Chondrocyte (in vitro differentiated cells): ENCODE measurements at regions not wholly inside any gene's neighbourhood (a gene's known extent, or its start where the extent isn't known, plus 50 kb on each side); places are given as distances from the start of the nearest gene placed in this dataset.
"Not testable (repeated sequence)": the region's sequence is repeated elsewhere in the genome, so short reads cannot be mapped to it uniquely, and the experiment has no call there.

Experiments
- DNase-seq: peaks from one replicate; pipeline ENCODE4 v3.0.0; 2021; ENCODE audit warnings: mixed read lengths, low spot score
- H3K27ac Mint-ChIP-seq: one replicate; pipeline ENCODE4 v1.8.0; 2021; ENCODE audit warnings: mild to moderate bottlenecking, moderate library complexity, mixed read lengths; ENCODE audit not compliant: unreplicated experiment
- H3K27me3 Mint-ChIP-seq: 2 replicates; pipeline ENCODE4 v1.8.0; 2021; ENCODE audit warnings: low read depth, mixed read lengths
- H3K36me3 Mint-ChIP-seq: 2 replicates; pipeline ENCODE4 v1.8.0; 2021; ENCODE audit warnings: low read depth, mixed read lengths
- H3K4me1 Mint-ChIP-seq: 2 replicates; pipeline ENCODE4 v1.8.0; 2021; ENCODE audit warnings: low read depth, mild to moderate bottlenecking, mixed read lengths
- H3K4me3 Mint-ChIP-seq: one replicate; pipeline ENCODE4 v1.8.0; 2021; ENCODE audit warnings: mild to moderate bottlenecking, moderate library complexity, mixed read lengths; ENCODE audit not compliant: unreplicated experiment
- H3K9me3 Mint-ChIP-seq: 2 replicates; pipeline ENCODE4 v1.8.0; 2021; ENCODE audit warnings: low read depth, mixed read lengths
- TF ChIP-seq, protein P1 (sequence below): fragments of 200-600 bp; sonication (generic); IDR thresholded peaks from 2 replicates; pipeline ENCODE4 v1.5.0; 2021; ENCODE audit warnings: antibody characterized with exemption, mild to moderate bottlenecking, moderate library complexity

DNA sequence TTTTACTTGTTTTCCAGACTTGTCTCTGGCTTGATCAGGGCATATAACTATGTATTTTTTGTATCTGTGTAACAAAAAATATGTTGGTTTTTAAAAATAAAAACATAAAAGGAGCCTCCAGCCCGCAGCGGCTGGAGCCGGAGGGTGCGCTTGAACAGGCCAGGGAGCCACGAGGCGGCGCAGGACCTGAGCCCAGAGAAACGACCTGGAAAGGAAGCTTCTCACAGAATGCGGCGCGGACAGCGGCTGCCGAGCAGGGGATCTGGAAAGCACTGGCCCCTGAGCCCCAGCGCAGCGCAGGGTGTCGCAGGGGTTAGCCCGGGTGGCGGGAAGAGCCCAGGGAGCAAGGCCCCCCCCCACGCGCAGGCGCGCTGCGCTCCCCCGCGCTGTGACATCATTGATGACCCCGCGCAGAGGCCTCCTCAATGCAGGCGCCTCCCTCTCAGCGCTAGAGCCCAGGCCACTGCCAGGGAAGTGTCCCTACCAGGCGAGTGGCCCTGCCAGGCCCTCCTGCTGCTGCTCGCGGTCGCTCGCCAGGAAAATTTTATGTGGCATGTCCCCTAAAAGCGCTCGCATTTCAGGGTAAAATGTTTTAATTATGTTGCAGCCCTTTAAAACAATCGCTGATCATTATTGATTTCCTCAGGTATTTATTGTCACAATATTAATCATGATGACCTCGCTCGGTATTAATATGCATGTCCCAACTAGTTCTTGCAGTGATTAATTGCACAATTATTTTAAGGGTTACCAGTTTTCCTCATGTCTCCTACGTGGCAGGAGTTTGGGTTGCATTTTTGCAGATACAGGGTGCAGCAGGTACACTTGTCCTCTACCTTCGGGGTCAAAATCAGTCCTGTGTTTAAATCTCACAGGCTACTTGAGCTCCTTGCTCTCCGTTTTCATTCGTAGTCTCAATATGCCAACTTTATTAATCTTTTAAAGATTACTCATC is 134.2 kb downstream of the USP22 start:
- H3K27me3 Mint-ChIP-seq, result no peaks in the 10 kb centered on the region
- H3K36me3 Mint-ChIP-seq, result no peaks in the 10 kb centered on the region
- H3K9me3 Mint-ChIP-seq, result no peaks in the 10 kb centered on the region
- H3K27ac Mint-ChIP-seq, result peak overlapping the region; percentile 88
- TF ChIP-seq, protein P1, sequence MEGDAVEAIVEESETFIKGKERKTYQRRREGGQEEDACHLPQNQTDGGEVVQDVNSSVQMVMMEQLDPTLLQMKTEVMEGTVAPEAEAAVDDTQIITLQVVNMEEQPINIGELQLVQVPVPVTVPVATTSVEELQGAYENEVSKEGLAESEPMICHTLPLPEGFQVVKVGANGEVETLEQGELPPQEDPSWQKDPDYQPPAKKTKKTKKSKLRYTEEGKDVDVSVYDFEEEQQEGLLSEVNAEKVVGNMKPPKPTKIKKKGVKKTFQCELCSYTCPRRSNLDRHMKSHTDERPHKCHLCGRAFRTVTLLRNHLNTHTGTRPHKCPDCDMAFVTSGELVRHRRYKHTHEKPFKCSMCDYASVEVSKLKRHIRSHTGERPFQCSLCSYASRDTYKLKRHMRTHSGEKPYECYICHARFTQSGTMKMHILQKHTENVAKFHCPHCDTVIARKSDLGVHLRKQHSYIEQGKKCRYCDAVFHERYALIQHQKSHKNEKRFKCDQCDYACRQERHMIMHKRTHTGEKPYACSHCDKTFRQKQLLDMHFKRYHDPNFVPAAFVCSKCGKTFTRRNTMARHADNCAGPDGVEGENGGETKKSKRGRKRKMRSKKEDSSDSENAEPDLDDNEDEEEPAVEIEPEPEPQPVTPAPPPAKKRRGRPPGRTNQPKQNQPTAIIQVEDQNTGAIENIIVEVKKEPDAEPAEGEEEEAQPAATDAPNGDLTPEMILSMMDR, result peak; percentile 90
- peaks cover 22% of the 10 kb centered on the region for H3K4me1 Mint-ChIP-seq
- no peak for DNase-seq
- H3K4me3 Mint-ChIP-seq, result peak overlapping the region; percentile 71

DNA sequence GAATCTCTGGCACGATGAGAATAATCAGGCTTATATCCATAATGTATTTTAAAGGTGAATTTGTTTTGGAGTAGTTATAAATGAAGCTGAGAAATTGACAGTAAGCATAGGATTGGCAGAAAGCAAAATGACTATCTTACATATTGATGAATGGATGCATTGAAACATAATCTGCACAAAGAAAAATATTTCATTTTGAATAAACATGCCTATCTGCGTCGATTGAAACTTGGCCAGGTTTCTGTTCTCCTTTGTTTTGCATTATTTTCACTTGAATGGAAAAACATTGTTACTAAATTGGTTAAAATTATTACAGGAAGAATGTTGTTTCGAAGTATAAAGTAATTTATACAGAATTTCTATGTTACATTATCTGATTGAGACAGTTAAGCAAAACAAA is 128.2 kb downstream of the USP22 start:
- Mint-ChIP-seq H3K9me3 (no peaks in the 10 kb centered on the region), H3K4me1 (peaks cover 17% of the 10 kb centered on the region), H3K27ac (peak overlapping the region; percentile 41), H3K27me3 (no peaks in the 10 kb centered on the region), H3K36me3 (peaks cover 6% of the 10 kb centered on the region), H3K4me3 (no peak overlapping the region)
- DNase-seq, result no peak
- TF ChIP-seq, protein P1, result no peak

DNA sequence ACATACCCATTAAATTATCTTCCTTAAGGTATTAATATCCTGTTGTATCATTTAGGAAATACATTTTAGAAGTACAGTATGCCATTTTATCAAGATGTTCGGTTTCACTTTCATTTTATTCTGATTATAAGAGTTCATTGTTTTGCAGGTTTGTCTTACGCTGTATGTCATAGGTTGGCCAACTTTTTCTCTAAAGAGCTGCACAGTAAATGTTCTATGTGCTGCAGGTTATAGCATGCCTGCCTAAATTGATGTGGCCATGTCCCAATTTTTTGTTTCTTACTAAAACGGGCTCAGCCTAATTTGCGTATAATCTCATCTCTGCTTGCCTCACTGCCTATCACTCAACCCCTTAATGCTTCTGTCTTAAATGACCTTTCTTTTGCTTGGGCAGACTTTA is 126.4 kb downstream of the USP22 start:
- H3K36me3 Mint-ChIP-seq, result peaks cover 6% of the 10 kb centered on the region
- no peak overlapping the region for H3K27ac Mint-ChIP-seq
- no peaks in the 10 kb centered on the region for H3K27me3 Mint-ChIP-seq
- peaks cover 35% of the 10 kb centered on the region for H3K4me1 Mint-ChIP-seq
- no peak overlapping the region for H3K4me3 Mint-ChIP-seq
- DNase-seq, result no peak
- TF ChIP-seq, protein P1, result no peak
- H3K9me3 Mint-ChIP-seq, result no peaks in the 10 kb centered on the region

DNA sequence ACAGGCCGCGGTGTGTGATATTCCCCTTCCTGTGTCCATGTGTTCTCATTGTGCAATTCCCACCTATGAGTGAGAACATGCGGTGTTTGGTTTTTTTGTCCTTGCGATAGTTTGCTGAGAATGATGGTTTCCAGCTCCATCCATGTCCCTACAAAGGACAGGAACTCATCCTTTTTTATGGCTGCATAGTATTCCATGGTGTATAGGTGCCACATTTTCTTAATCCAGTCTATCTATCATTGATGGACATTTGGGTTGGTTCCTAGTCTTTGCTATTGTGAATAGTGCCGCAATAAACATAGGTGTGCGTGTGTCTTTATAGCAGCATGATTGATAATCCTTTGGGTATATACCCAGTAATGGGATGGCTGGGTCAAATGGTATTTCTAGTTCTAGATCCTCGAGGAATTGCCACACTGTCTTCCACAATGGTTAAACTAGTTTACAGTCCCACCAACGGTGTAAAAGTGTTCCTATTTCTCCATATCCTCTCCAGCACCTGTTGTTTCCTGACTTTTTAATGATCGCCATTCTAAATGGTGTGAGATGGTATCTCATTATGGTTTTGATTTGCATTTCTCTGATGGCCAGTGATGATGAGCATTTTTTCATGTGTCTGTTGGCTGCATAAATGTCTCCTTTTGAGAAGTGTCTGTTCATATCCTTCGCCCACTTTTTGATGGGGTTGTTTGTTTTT is 125.1 kb downstream of the USP22 start:
- not testable (repeated sequence) for H3K36me3 Mint-ChIP-seq

DNA sequence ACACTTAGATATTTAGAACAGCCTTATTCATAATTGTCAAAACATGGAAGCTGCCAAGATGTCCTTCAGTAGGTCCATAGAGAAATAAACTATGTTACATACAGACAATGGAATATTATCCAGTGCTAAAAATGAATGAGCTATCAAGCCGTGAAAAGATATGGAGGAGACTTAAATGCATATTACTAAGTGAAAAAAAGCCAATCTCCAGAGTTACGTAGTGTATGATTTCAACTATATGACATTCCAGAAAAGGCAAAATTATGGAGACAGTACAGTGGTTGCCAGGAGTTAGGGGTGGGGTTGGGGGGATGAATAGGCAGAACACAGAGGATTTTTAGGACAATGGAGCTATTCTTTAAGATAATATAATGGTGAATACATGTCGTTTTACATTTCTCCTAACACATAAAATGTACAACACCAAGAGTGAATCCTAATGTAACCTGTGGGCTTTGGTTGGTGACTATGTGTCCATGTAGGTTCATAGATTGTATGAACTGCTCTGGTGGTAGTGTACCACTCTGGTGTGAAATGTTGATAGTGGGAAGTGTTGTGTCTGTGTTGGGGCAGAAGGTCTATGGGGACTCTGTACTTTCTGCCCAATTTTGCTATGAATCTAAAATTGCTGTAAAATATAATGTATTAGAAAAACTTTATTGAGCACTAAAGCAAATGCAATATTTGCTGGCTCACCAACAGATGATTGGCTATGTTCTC is 122.6 kb downstream of the USP22 start:
- peaks cover 6% of the 10 kb centered on the region for H3K36me3 Mint-ChIP-seq
- DNase-seq, result no peak
- no peaks in the 10 kb centered on the region for H3K27me3 Mint-ChIP-seq
- no peaks in the 10 kb centered on the region for H3K9me3 Mint-ChIP-seq
- peak overlapping the region; percentile 93 for H3K27ac Mint-ChIP-seq
- H3K4me1 Mint-ChIP-seq, result peaks cover 61% of the 10 kb centered on the region
- TF ChIP-seq, protein P1, result no peak
- no peak overlapping the region for H3K4me3 Mint-ChIP-seq

More for the DNA sequence above, 125.1 kb downstream of the USP22 start:
- not testable (repeated sequence) for H3K4me3 Mint-ChIP-seq, DNase-seq, H3K27me3 Mint-ChIP-seq, H3K27ac Mint-ChIP-seq, H3K9me3 Mint-ChIP-seq
- peaks cover 48% of the 10 kb centered on the region for H3K4me1 Mint-ChIP-seq
